OCI-LY3 (cell line): ENCODE measurements at regions not wholly inside any gene's neighbourhood (a gene's known extent, or its start where the extent isn't known, plus 50 kb on each side); places are given as distances from the start of the nearest gene placed in this dataset.
"Not testable (repeated sequence)": the region's sequence is repeated elsewhere in the genome, so short reads cannot be mapped to it uniquely, and the experiment has no call there.

Source experiments
- EZH2phosphoT487 ChIP-seq: fragments of 200-600 bp; shearing (Covaris generic); IDR thresholded peaks from 2 replicates; pipeline ENCODE4 v1.6.1; 2018; ENCODE audit warnings: antibody characterized with exemption, mixed run types, low read depth
- TF ChIP-seq, protein P1 (sequence below): fragments of 200-600, 300-600 bp; sonication (generic); IDR thresholded peaks from 2 replicates; pipeline ENCODE4 v1.5.1; 2014; ENCODE audit warnings: antibody characterized with exemption, low read length, low read depth

DNA sequence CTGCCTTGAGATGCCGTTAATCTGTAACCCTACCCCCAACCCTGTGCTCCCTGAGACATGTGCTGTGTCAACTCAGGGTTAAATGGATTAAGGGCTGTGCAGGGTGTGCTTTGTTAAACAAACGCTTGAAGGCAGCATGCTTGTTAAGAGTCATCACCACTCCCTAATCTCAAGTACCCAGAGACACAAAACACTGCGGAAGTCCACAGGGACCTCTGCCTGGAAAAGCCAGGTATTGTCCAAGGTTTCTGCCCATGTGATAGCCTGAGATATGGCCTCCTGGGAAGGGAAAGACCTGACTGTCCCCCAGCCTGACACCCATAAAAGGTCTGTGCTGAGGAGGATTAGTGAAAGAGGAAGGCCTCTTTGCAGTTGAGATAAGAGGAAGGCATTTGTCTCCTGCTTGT lies 270.8 kb upstream of the FRG2C start:
- TF ChIP-seq, protein P1, sequence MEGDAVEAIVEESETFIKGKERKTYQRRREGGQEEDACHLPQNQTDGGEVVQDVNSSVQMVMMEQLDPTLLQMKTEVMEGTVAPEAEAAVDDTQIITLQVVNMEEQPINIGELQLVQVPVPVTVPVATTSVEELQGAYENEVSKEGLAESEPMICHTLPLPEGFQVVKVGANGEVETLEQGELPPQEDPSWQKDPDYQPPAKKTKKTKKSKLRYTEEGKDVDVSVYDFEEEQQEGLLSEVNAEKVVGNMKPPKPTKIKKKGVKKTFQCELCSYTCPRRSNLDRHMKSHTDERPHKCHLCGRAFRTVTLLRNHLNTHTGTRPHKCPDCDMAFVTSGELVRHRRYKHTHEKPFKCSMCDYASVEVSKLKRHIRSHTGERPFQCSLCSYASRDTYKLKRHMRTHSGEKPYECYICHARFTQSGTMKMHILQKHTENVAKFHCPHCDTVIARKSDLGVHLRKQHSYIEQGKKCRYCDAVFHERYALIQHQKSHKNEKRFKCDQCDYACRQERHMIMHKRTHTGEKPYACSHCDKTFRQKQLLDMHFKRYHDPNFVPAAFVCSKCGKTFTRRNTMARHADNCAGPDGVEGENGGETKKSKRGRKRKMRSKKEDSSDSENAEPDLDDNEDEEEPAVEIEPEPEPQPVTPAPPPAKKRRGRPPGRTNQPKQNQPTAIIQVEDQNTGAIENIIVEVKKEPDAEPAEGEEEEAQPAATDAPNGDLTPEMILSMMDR = not testable (repeated sequence)
- not testable (repeated sequence) for TF ChIP-seq EZH2phosphoT487
